Neuronal stem cell (in vitro differentiated cells): ENCODE measurements at regions not wholly inside any gene's neighbourhood (a gene's known extent, or its start where the extent isn't known, plus 50 kb on each side); places are given as distances from the start of the nearest gene placed in this dataset.

Experiments
- DNase-seq: peaks from one replicate; pipeline ENCODE4 v3.0.0-alpha.2; 2013; ENCODE audit warnings: low spot score
- H2AFZ ChIP-seq: one replicate; pipeline ENCODE4 v1.6.1; 2013; ENCODE audit warnings: mild to moderate bottlenecking, low read length, inconsistent platforms
- H2AK5ac ChIP-seq: 2 replicates; pipeline ENCODE4 v1.6.1; 2013; ENCODE audit warnings: low read depth, mild to moderate bottlenecking, inconsistent platforms, low read length, moderate library complexity, mixed read lengths
- H2BK120ac ChIP-seq: 2 replicates; pipeline ENCODE4 v1.6.1; 2013; ENCODE audit warnings: low read depth, mild to moderate bottlenecking, inconsistent platforms, low read length, moderate library complexity, mixed read lengths
- H2BK12ac ChIP-seq: one replicate; pipeline ENCODE4 v1.6.1; 2013; ENCODE audit warnings: low read length, inconsistent platforms
- H2BK15ac ChIP-seq: 2 replicates; pipeline ENCODE4 v1.6.1; 2013; ENCODE audit warnings: mild to moderate bottlenecking, low read length, inconsistent platforms, mixed read lengths
- H2BK5ac ChIP-seq: one replicate; pipeline ENCODE4 v1.6.1; 2013; ENCODE audit warnings: inconsistent platforms, mild to moderate bottlenecking, low read length, moderate library complexity
- H3K14ac ChIP-seq: one replicate; pipeline ENCODE4 v1.6.1; 2013; ENCODE audit warnings: low read length, inconsistent platforms
- H3K18ac ChIP-seq: 2 replicates; pipeline ENCODE4 v1.6.1; 2013; ENCODE audit warnings: low read length, inconsistent platforms
- H3K23ac ChIP-seq: 2 replicates; pipeline ENCODE4 v1.6.1; 2013; ENCODE audit warnings: low read depth, mild to moderate bottlenecking, mixed read lengths, low read length, inconsistent platforms; ENCODE audit not compliant: poor library complexity
- H3K27ac ChIP-seq: replicated peaks from 3 replicates; pipeline ENCODE4 v1.5.1; 2013; ENCODE audit warnings: low read length, inconsistent platforms
- H3K27me3 ChIP-seq, 3 experiments: 2 replicates each; pipeline ENCODE4 v1.6.1; 2013; ENCODE audit warnings: low read length in 3 of 3, mild to moderate bottlenecking in 2 of 3, inconsistent platforms in 1 of 3, low read depth in 1 of 3, mixed read lengths in 1 of 3, moderate library complexity in 1 of 3; ENCODE audit not compliant: control insufficient read depth in 3 of 3, insufficient read depth in 3 of 3
- H3K36me3 ChIP-seq, 2 donors: replicated peaks in 1 of 2; 2 replicates each; pipeline ENCODE4 v1.6.1; 2013; ENCODE audit warnings: low read length in 2 of 2; ENCODE audit not compliant: control insufficient read depth in 2 of 2, insufficient read depth in 2 of 2
- H3K4ac ChIP-seq: 2 replicates; pipeline ENCODE4 v1.6.1; 2013; ENCODE audit warnings: inconsistent platforms, mild to moderate bottlenecking, low read length, moderate library complexity
- H3K4me1 ChIP-seq, 2 donors: 1 replicate in 1 of 2; 2 replicates in 1 of 2; pipeline ENCODE4 v1.6.1; 2013; ENCODE audit warnings: low read length in 2 of 2, low read depth in 1 of 2; ENCODE audit not compliant: control insufficient read depth in 2 of 2, insufficient read depth in 1 of 2
- H3K4me2 ChIP-seq: one replicate; pipeline ENCODE4 v1.6.1; 2013; ENCODE audit warnings: mild to moderate bottlenecking, low read length, inconsistent platforms; ENCODE audit not compliant: insufficient read depth, poor library complexity, severe bottlenecking
- H3K4me3 ChIP-seq, 2 donors: 2 replicates each; pipeline ENCODE4 v1.5.1; 2013; ENCODE audit warnings: low read length in 2 of 2, mild to moderate bottlenecking in 2 of 2, inconsistent platforms in 1 of 2, moderate library complexity in 1 of 2
- H3K79me1 ChIP-seq: one replicate; pipeline ENCODE4 v1.6.1; 2013; ENCODE audit warnings: low read depth, mild to moderate bottlenecking, inconsistent platforms, low read length, moderate library complexity
- H3K9ac ChIP-seq: one replicate; pipeline ENCODE4 v1.6.1; 2013; ENCODE audit warnings: mild to moderate bottlenecking, low read depth, low read length, inconsistent platforms; ENCODE audit not compliant: poor library complexity
- H3K9me3 ChIP-seq, 2 donors: replicated peaks in 1 of 2; 2 replicates each; pipeline versions ENCODE3 to v1.6.1; 2013; ENCODE audit warnings: low read length in 2 of 2, mild to moderate bottlenecking in 2 of 2, inconsistent platforms in 1 of 2, low read depth in 1 of 2, mixed read lengths in 1 of 2, moderate library complexity in 1 of 2; ENCODE audit not compliant: control insufficient read depth in 2 of 2, insufficient read depth in 1 of 2
- H4K8ac ChIP-seq: one replicate; pipeline ENCODE4 v1.6.1; 2013; ENCODE audit warnings: low read depth, mild to moderate bottlenecking, inconsistent platforms, low read length, moderate library complexity
- H4K91ac ChIP-seq: one replicate; pipeline ENCODE4 v1.6.1; 2013; ENCODE audit warnings: low read length, low read depth, mild to moderate bottlenecking, inconsistent platforms; ENCODE audit not compliant: poor library complexity
- WGBS, 2 donors: extraction: QIAGEN DNeasy Blood & Tissue Kit; methylation state at CpG; one replicate each; pipeline ENCODE4 v1.1.7; 2013; ENCODE audit warnings: missing lambda C conversion rate in 2 of 2, mixed read lengths in 1 of 2; ENCODE audit not compliant: insufficient read length in 2 of 2, insufficient replicate concordance in 1 of 2; ENCODE audit errors: extremely low coverage in 2 of 2; 5-methylcytosine and 5-hydroxymethylcytosine counted together

DNA sequence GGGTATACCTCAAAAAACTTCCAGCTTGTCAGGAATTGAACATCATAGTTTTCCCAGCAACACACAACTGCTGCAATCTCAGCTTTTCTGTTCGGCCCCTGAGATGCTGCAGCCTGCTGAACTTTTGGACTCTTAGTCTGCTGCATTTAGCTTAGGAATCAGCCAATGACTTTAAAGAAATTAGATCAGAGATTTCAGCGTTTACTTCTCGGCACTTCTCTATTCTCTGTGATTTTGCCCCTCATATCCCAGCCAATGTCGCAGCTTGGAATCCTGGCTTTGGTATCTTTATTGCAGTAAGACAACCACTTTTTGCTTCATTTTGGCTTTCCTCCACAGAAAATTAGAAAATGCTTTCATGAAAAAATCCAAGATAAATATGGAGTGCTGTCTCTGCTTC lies 86.3 kb upstream of the MCTP2 start:
- no peak overlapping the region for H3K9ac ChIP-seq
- no peak overlapping the region for H4K8ac ChIP-seq
- DNase-seq = no peak
- H2BK5ac ChIP-seq = no peak overlapping the region
- no peak overlapping the region for H2AFZ ChIP-seq
- H3K4me3 ChIP-seq = no peak overlapping the region
- no peak overlapping the region for H3K14ac ChIP-seq
- H3K36me3 ChIP-seq = no peaks in the 10 kb centered on the region
- no peaks in the 10 kb centered on the region for H3K27me3 ChIP-seq
- no peaks in the 10 kb centered on the region for H3K9me3 ChIP-seq
- H2AK5ac ChIP-seq = no peak overlapping the region
- no peak overlapping the region for H3K23ac ChIP-seq
- no peaks in the 10 kb centered on the region for H3K4me1 ChIP-seq
- peaks cover 2% of the 10 kb centered on the region for H3K79me1 ChIP-seq
- no CpG with 5 or more reads among the region's 4 CpGs for WGBS, 2 donors
- H2BK15ac ChIP-seq = no peak overlapping the region
- H3K27ac ChIP-seq = no peak overlapping the region
- no peak overlapping the region for H2BK12ac ChIP-seq
- no peak overlapping the region for H4K91ac ChIP-seq
- no peak overlapping the region for H2BK120ac ChIP-seq
- H3K4me2 ChIP-seq = no peak overlapping the region
- no peak overlapping the region for H3K4ac ChIP-seq
- H3K18ac ChIP-seq = no peak overlapping the region

DNA sequence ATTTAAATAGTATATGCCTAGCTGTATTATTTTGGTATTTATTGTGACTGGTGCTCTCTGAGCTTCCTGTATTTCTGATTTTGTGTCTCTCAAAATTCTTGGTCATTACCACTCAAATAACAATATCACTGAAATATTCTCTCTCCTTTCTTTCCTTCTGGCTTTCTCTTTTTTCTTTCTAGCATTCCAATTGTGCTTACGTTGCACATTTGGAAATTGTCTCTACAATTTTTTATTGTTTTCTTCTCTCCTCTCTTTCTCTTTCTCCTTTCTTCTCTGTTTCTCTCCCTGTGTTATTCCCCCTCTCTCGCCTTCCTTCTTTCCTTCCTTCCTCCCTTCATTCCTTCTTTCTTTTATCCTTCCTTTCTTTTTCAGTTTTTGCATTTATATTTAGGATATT lies 89.6 kb upstream of the MCTP2 start:
- H3K18ac ChIP-seq = no peak overlapping the region
- no peak overlapping the region for H2AFZ ChIP-seq
- no peak overlapping the region for H2BK120ac ChIP-seq
- H3K4me1 ChIP-seq = peaks cover 0 to 1% of the 10 kb centered on the region in 2 donors
- H3K9me3 ChIP-seq = no peaks in the 10 kb centered on the region
- H3K14ac ChIP-seq = no peak overlapping the region
- no peak overlapping the region for H2BK12ac ChIP-seq
- no peak overlapping the region for H3K23ac ChIP-seq
- no peak overlapping the region for H4K8ac ChIP-seq
- no peaks in the 10 kb centered on the region for H3K36me3 ChIP-seq
- WGBS, 2 donors = no CpG with 5 or more reads among the region's 2 CpGs
- peaks cover 2% of the 10 kb centered on the region for H3K79me1 ChIP-seq
- H3K9ac ChIP-seq = no peak overlapping the region
- no peak overlapping the region for H2BK5ac ChIP-seq
- H3K4me3 ChIP-seq = no peak overlapping the region
- H3K4me2 ChIP-seq = no peak overlapping the region
- H3K27me3 ChIP-seq = no peaks in the 10 kb centered on the region
- H2BK15ac ChIP-seq = no peak overlapping the region
- no peak overlapping the region for H3K4ac ChIP-seq
- DNase-seq = no peak
- H4K91ac ChIP-seq = no peak overlapping the region
- H2AK5ac ChIP-seq = no peak overlapping the region
- no peak overlapping the region for H3K27ac ChIP-seq

DNA sequence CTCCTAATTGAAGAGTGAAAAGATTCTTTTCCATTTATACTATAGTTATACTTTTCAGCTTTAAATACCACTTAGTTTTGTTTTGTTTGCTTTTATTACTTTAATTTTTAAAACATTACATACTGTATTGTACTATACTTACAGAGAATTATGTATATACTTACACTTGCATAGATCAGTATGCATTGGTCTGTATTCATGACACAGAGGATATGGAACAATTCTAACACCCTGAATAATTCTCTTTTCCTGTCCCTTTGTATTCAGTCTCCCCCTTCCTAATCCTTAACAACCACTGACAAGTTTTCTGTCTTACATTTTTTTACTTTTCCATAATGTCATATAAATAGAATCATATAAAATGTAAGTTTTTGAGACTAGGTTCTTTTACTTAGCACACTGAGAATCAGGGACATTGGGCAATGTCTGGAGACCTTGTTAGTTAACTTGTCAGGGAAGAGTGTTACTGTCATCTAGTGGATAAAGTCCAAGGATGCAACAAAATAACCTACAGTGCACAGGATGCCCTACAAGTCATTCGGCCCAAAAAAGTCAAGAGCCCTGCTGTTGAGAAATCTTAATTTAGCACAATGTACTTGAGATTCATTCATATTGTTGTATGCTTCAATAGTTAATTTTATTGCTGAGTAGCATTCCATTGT lies 95.7 kb upstream of the MCTP2 start:
- no peak for DNase-seq

DNA sequence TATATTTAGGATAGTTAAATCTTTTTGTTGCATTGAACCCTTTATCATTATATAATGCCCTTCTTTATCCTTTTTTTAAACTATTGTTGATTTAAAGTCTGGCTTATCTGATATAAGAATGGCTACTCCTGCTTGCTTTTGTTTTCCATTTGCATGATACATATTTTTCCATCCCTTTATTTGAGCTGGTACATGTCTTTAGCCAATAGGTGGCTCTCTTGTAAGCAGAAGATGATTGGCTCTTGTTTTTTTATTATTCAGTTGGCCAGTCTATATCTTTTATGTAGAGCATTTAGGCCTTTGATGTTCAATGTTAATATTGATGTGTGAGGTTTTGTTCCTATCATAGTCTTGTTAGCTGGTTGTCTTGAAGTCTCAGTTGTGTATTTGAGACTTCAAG lies 99.5 kb upstream of the MCTP2 start:
- Histone ChIP-seq H3K27me3 (no peaks in the 10 kb centered on the region), H4K8ac (no peak overlapping the region), H2BK12ac (no peak overlapping the region), H3K4me1 (no peaks in the 10 kb centered on the region), H2BK15ac (no peak overlapping the region), H2AK5ac (no peak overlapping the region), H2BK120ac (no peak overlapping the region), H2BK5ac (no peak overlapping the region), H3K18ac (no peak overlapping the region), H3K23ac (no peak overlapping the region), H3K27ac (no peak overlapping the region), H4K91ac (no peak overlapping the region), H3K4me3 (no peak overlapping the region), H3K14ac (no peak overlapping the region), H2AFZ (no peak overlapping the region), H3K4me2 (no peak overlapping the region), H3K9ac (no peak overlapping the region), H3K9me3 (no peaks in the 10 kb centered on the region), H3K36me3 (no peaks in the 10 kb centered on the region), H3K4ac (no peak overlapping the region), H3K79me1 (no peaks in the 10 kb centered on the region)
- DNase-seq = no peak

More for the DNA sequence above, 95.7 kb upstream of the MCTP2 start:
- no peaks in the 10 kb centered on the region for H3K79me1 ChIP-seq
- no peak overlapping the region for H3K23ac ChIP-seq
- WGBS, 2 donors = no CpG with 5 or more reads among the region's 1 CpG
- no peak overlapping the region for H2AFZ ChIP-seq
- H3K36me3 ChIP-seq = no peaks in the 10 kb centered on the region
- H3K14ac ChIP-seq = no peak overlapping the region
- H2BK5ac ChIP-seq = no peak overlapping the region
- no peak overlapping the region for H3K4ac ChIP-seq
- H2BK120ac ChIP-seq = no peak overlapping the region
- no peak overlapping the region for H3K4me3 ChIP-seq
- no peak overlapping the region for H4K8ac ChIP-seq
- no peak overlapping the region for H3K4me2 ChIP-seq
- H3K9ac ChIP-seq = no peak overlapping the region
- H4K91ac ChIP-seq = no peak overlapping the region
- H3K9me3 ChIP-seq = no peaks in the 10 kb centered on the region
- H3K18ac ChIP-seq = no peak overlapping the region
- peaks cover 0 to 1% of the 10 kb centered on the region in 2 donors for H3K4me1 ChIP-seq
- no peaks in the 10 kb centered on the region for H3K27me3 ChIP-seq
- H2AK5ac ChIP-seq = no peak overlapping the region
- no peak overlapping the region for H2BK15ac ChIP-seq
- H2BK12ac ChIP-seq = no peak overlapping the region
- no peak overlapping the region for H3K27ac ChIP-seq
